GM21619 (cell line): ENCODE measurements at regions not wholly inside any gene's neighbourhood (a gene's known extent, or its start where the extent isn't known, plus 50 kb on each side); places are given as distances from the start of the nearest gene placed in this dataset.

Experiments
- ATAC-seq: cut with Tn5 transposase; IDR thresholded peaks from one replicate; pipeline ENCODE4 v1.9.1; 2021; ENCODE audit not compliant: unreplicated experiment

GRCh38 chr2:186276909-186277308 lies 209.2 kb upstream of the ZC3H15 start:
- ATAC-seq: no peak

DNA sequence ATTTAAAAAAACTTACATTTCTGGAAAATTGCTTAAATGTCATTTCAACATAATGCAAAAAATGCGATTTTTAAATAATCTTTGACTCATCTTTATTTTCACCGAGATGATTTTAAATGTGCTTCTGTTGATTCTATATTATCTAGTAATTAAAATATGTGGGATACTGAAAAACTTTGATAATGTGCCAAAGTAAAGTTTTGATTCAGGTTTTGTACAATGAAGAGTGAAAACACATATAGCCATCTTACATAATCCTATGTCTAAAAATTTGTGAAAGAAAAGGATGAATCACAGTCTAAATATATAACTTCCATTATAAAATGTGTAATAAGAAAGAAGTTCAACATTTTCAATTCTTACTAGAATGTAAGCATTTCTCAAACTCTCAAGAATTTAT lies 204.3 kb upstream of the ZC3H15 start:
- ATAC-seq: no peak

DNA sequence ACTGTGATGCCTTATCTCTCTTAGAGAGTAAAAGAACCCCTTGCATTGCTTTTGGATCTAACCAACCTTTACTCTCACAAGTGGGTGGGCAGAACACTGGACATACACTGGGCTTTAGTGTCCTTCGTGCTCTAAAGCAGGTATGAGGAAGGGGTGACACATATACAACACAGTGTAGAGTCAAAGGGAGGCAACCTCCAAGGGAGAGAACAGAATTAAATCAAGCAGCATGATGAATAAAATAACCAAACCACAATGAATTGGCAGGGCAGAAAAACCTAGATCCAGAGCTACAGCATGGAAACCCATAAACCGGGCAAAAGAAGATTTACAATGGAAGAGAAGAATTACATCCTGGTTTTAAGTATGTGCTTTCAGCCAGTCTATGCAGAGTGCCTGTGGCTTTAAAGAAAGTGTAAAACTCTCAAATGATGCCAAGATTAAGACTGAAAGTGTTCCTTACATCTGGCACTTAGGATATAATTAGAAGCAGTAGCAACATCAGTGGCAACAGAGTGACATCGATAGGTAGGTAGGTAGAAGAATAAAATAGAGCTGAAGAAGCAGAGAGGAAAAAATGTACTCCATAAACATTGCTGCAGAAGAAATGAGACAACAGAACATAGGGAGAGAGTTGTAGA lies 191.7 kb upstream of the ZC3H15 start:
- no peak for ATAC-seq

DNA sequence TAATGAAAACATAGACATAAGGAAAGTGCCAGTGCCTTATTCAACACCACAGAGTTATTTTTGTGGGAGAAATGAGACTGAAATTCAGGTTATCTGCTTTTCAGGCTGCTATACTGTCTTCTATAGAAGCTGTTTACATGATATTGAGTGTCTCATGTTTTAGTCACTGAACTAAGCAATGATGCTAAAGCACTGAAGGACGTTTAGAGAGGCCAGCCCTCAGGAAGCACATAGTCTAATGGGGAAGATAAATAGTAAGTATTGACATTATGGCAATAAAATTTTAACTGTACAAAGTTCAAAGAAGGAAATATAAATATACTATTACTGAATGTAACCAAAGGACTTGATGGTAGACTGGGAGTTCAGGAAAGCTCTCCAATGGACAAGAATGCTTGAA lies 186.4 kb upstream of the ZC3H15 start:
- no peak for ATAC-seq

GRCh38 chr2:186302263-186302662 lies 183.8 kb upstream of the ZC3H15 start:
- ATAC-seq: no peak

GRCh38 chr2:186303091-186303490 lies 183.0 kb upstream of the ZC3H15 start:
- ATAC-seq: no peak

GRCh38 chr2:186304064-186304463 lies 182.0 kb upstream of the ZC3H15 start:
- ATAC-seq: no peak

DNA sequence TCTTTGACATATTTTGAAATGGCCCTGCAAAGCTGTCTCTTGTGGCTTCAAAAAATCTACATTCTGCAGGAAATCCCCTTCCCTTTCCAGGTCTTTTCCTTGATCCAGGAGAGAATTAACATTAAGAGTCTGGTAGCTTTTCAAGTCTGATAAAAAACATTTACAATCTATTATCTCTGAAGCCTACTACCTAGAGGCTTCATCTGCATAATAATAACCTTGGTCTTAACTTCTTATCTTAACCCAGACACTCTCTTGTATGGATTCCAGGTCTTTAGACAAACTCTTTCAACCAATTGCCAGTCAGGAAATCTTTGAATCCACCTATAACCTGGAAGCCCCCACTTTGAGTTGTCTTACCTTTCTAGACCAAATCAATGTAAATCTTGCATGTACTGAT lies 179.3 kb upstream of the ZC3H15 start:
- no peak for ATAC-seq

DNA sequence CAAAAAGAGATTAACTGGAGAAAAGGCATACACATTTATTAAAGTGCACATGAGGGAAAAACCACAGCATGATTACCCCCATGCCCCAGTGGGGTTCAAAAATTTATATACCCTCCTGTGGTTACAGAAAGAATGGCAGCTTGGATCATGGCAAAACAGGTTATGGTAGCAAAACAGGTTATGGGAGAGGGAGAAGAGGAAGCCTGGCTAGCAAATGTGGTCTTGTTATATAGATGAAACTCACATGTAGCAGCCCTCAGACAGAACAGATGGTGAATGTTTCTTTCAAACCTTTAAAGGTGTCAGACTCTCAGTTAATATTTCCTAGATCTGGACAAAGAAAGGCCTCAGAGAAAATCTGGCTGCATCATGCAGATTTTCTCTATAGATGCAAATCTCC lies 178.2 kb upstream of the ZC3H15 start:
- peak; percentile 87 for ATAC-seq

- ATAC-seq: no peak
These were observed 177.7 kb upstream of the ZC3H15 start for GRCh38 chr2:186308347-186308746.

DNA sequence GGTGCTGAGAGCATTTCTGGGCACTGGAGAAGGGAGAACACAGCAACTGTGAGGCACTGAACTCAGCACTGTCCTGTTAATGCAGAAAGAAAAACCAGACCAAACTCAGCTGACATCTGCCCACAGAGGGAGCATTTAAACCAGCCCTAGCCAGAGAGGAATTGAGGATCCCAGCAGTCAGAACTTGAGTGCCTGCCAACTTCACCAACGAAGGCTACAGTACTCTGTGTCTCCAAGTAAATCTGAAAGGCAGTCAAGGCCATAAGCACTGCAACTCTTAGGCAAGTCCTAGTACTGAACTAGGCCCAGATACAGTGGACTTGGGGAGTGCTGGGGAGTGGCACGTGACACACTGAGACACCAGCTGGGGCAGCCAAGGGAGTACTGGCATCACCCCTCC lies 176.2 kb upstream of the ZC3H15 start:
- no peak for ATAC-seq

DNA sequence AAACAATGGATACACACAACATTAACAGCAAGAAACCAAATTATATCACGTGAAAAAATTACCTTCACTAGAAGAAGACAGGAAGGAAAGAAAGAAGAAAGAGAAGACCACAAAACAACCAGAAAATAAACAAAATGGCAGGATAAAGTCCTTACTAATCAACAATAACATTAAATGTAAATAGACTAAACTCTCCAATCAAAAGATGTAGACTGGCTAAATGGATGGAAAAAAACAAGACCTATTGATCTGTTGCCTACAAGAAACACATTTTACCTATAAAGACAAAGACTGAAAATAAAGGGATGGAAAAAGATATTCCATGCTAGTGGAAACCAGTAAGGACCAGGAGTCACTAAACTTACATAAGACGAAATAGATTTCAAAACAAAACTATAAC lies 167.0 kb upstream of the ZC3H15 start:
- no peak for ATAC-seq

DNA sequence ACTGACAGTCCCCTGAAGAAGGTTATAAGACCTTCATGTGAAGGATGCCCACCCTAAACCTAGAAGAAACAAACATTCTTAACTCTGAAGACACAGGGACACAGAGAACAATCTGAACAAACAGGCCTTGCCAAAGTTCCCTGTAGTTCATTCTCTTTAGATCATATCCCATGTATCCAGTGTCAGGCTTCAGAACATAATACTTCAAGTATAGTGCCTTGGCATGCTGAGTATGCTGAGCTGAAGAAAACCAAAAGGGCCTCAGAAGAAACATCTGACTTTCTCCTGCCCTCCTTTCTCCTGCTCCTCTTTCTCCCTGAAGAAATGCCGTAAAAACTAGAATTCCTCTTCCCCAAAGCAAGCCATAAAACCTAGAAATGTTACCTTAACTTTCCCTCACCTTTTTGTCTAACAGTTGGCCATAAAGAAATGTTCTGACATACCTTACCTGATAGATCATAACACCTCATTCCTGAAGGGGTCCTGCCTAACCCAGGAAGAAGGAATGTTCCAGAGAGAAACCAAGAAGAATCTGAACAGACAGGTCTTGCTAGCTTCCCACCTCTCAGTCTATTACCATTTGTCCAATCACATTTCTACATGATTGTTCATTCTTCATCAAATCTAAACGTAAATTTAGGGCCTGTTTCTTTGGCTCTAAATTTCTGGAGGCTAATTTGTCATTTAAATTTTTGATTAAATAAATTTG lies 160.1 kb upstream of the ZC3H15 start:
- no peak for ATAC-seq

GRCh38 chr2:186327251-186327868 lies 158.7 kb upstream of the ZC3H15 start:
- ATAC-seq: peak; percentile 88

DNA sequence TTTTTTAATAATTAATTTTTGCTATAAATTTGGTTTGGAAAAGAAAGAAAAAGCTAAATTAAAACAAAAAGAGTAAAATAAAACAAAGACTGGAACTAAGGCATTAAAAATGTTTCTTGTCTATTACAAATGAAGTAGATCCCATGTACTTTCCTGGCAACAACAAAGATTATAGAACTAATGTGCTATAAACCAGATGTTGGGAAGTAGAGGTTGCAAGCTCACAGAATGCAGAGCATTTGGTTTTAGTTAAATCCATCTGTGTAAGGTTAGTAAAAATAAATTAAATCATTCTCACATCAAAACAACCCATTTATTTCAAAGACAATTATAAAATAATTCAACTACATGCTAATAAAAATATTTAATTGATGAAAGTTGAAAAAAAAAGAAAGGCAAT lies 157.2 kb upstream of the ZC3H15 start:
- no peak for ATAC-seq

DNA sequence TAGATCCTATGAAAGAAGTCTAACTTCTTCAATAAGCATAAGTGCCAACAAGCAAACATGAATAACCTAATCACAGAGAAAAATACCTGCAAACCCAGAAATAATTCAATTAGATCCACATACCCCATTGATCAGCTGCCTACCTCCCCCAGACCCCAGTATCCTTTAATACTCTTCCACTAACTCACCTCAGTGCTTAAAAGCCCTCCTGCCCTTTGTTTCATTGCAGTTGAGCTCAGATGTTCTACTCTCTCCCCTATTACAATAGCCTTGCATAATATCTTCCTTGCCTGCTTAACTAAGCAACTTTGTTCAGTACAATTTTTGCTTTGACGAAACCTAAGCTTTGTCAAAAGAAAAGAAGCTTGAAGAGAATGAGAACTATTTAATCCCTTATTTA lies 156.0 kb upstream of the ZC3H15 start:
- ATAC-seq: no peak

- ATAC-seq: no peak
These were observed 146.3 kb upstream of the ZC3H15 start for GRCh38 chr2:186339716-186340115.

DNA sequence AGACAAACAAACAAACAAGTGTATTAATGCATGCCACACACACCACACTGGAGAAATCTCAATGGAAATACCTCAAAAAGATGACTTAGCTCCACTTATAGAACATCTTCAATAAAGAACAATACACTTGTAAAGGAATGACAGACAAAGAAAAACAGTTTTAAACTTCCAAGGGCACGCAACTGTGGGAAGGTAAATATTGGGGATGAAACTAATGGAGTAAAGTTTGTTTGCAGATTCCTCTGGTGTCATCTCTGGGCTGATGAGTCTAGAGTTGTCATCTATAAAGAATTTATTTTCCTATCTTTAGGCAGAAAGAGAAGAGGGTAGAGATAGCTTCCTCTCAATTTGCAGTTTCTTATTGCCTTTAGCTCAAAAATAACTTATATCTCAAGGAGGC lies 144.0 kb upstream of the ZC3H15 start:
- no peak for ATAC-seq

- no peak for ATAC-seq
These were observed 140.3 kb upstream of the ZC3H15 start for GRCh38 chr2:186345745-186346144.

GRCh38 chr2:186346216-186346615 lies 139.8 kb upstream of the ZC3H15 start:
- no peak for ATAC-seq

DNA sequence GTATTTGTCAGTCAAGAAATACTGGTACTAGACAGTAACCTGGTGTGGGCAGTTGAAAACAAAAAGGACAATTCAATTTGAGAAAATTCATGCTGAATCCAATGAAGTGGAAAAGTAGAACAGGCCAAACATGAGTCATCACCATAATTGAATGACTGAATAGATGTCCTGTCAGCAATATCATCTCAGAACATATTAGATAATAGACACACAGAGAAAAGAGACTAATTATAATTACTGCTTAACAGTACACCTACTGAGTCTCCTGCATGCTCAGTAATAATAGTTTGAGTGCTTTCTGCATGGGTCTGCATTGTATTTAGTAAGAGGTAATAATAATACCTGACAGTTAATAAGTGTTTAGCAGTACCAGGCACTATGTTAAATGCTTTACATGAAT lies 138.6 kb upstream of the ZC3H15 start:
- peak; percentile 35 for ATAC-seq

- ATAC-seq: no peak
These were observed 137.9 kb upstream of the ZC3H15 start for GRCh38 chr2:186348200-186348599.
